ENCODE measurements at regions not wholly inside any gene's neighbourhood (a gene's known extent, or its start where the extent isn't known, plus 50 kb on each side); places are given as distances from the start of the nearest gene placed in this dataset.

DNA sequence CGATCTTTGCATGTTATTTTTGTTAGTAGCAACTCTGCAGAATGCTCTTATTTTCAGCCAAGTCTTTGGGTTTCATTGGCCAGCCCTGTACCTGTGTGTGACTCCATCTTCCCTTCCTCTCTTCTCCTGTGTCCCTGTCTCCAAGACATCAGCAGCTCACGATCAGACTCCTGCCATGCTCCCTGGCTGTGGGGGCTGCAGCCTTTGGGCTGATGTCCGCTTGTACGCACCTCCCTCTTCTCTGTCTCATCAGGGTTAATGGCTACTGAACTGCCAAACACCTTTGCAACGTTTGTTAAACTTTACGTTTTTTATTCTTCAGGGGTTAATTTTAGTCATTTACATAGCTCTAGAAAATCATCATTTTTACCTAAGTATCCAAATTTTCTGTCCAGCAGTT, 103.5 kb upstream of the RET start:
- DNase-seq (ENCODE audit: low spot score): no peak

- DNase-seq (ENCODE audit: low spot score): no peak
Observed at GRCh38 chr10:42973870-42974692, 102.8 kb upstream of the RET start.

GRCh38 chr10:42974693-42975002, 102.2 kb upstream of the RET start:
- no peak for DNase-seq (ENCODE audit: low spot score)

DNA sequence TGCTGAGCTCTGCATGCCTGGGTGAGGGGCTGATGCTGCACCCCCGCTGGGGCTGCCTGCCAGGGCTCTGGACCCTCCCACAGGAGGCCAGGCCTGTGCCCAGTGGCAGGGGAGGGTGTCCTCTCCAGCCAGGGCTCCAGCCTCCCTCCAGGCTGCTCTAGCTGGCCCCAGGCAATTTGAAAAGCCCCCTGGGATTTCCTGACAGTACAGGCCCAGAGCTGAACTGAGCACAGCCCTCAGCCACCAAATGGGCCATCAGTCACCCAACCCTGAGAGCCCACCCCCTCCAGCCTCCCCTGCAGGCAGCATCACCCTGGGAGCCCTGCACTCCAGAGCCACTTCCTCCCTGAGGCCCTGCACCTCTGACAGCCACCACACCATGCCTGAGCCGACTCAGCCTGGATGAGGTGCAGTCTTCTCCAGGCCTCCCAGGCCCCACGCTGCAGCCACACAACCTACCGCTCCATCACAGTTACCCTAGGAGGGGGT, 101.8 kb upstream of the RET start:
- DNase-seq (ENCODE audit: low spot score): no peak

- DNase-seq (ENCODE audit: low spot score): no peak
Observed at GRCh38 chr10:42975558-42976340, 101.1 kb upstream of the RET start.

DNA sequence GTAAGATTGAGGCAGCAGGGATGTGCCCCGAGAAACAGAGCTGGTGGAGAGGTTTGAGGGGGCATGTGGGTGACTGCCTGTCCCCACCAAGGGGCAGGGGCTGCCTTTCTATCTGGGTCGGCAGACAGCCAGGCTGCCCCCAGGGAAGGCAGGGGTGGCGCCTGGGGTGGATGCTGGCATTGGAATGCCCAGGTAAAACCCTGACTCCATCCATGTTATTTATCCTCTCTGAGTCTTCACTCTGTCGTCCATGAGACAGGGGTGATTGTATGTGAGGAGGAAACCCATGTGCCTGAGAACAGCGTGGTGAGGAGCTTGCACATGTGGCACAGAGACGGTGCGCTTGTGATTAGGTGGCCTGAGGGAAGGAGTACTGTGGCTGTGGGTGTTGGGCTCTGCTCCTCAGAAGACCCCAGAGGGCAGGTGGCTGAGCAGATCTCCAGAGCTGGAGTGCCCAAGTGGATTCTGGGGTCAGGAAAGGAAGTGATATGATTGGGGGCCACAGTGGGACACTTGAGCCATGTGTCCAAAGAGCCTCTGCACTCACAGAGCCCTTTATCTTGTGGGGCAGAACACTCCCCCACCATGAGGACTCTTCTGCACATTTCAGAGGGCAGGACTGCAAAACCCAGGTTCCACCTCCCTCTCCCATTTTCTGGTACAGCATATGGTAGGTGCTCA, 100.4 kb upstream of the RET start:
- no peak for DNase-seq (ENCODE audit: low spot score)

DNA sequence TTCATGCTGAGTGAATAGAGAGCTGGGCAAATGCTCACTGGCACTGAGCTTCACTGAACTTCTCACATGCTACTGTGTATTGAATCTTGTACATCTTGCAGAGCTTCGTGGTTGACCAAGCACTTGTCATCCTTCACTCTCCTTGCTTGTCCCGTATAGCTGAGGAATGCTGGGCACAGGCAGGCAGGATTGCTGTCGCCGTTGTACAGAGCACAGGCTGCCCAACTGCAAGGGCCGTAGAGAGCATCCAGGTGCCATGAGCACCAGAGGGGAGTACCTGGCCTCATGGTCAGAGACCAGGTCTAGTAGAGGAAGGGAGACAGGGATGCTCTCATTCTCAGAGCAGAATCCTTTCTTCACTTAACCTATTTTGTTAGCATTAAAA, 99.8 kb upstream of the RET start:
- DNase-seq (ENCODE audit: low spot score): no peak

DNA sequence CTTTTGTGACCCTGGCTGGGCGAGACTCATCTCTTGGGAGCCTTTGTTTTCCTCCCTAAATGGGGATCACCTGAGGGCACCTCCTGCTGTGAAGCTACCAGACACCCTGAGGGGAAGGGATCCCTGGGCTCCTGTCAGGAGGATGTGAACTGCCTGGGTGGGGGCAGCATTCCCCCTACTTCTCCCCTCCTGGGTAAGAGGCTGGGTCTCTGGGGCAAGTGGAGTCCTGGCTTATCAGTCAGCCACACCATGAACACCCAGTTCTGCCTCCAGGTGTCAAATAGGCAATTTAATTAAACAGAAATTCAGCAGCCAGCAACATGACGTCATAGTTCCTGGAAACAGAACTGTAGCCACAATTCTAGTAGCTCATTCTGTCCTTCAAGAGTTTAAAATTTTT, 97.7 kb upstream of the RET start:
- DNase-seq (ENCODE audit: low spot score): no peak

DNA sequence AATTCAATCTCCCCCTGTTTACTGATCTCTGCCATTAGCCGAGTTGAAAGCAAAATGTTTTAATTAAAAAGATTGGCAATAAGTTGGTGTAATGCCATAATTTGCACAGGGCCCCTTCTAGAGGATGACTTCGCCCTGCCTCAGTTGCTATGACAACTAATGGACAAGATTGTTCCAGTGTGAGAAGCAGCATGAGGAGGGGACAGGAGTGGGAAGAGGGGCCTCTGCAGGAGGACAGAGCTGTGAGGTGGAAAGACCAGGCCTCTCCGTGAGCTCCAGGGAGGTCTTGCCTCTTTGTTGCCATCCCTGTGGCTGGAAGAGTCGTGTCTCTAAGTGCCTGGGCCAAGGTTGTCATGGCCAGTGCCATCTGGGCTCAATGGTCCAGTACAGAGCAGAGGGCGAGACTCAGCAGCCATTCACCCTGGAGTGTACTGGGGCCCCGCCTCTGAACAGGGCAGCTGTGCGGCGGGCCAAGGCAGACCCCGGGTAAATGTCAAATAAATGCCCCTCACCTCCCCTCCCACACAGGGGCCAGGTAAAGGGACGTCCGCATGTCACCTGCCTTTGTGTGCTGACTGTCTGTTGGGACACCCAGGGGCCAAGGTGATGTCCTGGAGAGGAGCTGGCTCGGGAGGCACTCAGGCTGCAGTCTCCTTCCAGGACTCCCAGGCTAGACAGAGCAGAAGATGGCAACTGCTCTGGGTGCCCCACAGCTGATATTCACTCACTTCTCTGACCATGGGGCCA, 97.0 kb upstream of the RET start:
- no peak for DNase-seq (ENCODE audit: low spot score)

GRCh38 chr10:42980553-42981357, 96.1 kb upstream of the RET start:
- no peak for DNase-seq (ENCODE audit: low spot score)

DNA sequence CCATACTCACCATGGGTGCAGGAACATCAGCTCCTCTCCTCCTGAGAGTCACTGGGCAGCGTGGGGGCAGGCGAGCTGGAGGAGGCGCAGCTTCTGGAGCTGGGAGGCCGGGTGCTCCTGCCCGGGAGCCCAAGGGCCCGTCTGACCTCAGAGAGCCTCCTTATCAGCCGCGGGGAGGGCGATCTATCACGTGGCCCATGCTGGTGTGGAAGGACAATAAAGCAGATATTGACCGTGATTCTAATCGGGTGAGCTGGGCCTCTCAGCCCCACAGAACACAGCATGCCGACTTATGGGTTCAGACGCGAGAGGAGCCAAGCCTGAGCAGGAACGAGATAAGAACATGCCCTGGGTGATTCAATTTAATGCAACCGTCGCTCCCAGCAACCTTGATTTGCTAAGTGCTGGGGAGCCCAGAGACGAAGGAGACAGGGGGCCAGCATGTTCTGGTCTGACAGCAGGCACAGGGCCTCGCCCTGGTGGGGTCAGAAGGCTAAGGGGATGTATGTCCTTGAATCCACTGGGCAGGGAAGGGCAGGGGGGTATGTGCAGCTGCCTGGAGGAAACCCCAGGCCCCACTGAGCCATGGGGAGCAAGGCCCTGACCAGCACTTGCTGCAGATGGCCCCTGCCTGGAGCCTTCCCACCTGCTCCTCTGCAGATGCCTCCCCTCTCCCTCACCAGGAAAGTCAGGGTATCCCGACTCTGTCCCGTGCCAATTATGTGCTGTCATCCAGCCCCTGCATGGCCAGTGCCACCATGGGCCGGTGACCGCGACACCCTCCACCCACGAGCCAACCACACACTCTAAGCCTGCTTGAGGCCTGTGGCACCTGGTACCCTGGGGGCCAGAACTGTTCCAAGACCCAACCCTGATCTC, 95.3 kb upstream of the RET start:
- no peak for DNase-seq (ENCODE audit: low spot score)

- DNase-seq (ENCODE audit: low spot score): no peak
Observed at GRCh38 chr10:42982891-42983506, 93.9 kb upstream of the RET start.

GRCh38 chr10:42983591-42983990, 93.3 kb upstream of the RET start:
- no peak for DNase-seq (ENCODE audit: low spot score)

DNA sequence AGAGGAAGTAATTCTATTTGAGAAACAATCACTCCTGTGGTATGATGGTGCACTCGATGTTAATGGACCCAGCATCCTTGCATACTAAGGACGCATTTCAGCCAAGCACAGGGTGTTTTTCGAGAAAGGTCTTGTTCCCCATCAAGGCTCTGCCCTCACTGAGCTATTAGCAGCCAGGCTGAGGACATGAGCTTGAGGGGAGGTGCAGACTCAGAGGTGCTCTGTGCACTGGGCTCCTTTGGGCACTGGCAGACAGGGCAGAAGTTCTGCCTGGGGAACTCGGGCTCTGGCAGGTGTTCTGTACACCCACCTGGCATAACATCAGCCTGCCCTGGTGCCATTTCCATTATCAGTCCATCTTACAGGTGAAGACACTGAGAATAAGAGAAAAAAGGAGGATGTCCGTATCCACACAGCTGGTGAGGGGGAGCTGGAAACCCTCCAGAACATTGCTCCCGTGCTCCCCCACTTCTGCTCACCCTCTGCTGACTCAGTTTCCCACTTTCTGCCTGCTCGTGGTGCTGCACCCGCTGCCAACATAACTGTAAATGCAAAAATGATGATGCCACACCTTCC, 92.7 kb upstream of the RET start:
- DNase-seq (ENCODE audit: low spot score): no peak

GRCh38 chr10:42984761-42985325, 92.0 kb upstream of the RET start:
- DNase-seq (ENCODE audit: low spot score): no peak

- no peak for DNase-seq (ENCODE audit: low spot score)
Observed at GRCh38 chr10:42985436-42986316, 91.2 kb upstream of the RET start.

DNA sequence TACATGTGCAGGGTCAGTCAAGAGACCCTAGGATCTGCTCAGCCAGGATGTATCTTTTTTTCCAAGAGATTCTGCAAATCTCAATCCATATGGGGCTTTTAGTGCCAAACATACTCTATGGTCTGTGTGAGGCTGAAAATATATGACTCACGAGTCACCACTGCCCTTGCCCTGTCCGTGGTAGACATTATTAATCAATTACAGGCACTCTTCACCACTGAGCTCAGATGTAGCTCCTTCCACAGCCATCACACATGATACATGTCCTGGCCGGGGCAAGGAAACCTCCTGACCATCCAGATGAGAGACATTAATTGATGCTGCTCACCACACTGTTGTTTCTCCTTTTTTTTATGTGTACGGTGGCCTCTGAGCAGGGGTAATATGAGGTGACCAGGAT, 90.2 kb upstream of the RET start:
- DNase-seq (ENCODE audit: low spot score): no peak

DNA sequence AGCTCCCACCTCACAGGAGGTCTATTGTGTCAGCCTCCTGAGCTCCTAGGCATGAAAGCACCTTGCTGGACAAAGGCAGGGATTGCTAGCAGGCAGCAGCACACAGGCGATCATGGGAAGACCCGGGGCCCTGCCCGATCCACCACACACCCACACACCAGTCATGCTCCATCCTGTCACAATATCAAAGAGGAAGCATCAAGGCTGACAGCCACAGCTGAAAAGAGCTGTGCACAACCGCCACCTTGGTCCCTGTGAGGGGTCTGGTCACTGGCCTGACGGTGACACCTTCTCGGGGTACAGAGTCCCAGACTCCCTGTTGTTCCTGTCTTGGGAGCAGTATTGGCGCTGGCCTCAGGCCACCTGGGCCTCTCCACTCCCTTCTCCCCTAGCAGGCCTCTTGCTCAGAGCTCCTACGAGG, 89.7 kb upstream of the RET start:
- no peak for DNase-seq (ENCODE audit: low spot score)
